ENCODE measurements at regions not wholly inside any gene's neighbourhood (a gene's known extent, or its start where the extent isn't known, plus 50 kb on each side); places are given as distances from the start of the nearest gene placed in this dataset.

DNA sequence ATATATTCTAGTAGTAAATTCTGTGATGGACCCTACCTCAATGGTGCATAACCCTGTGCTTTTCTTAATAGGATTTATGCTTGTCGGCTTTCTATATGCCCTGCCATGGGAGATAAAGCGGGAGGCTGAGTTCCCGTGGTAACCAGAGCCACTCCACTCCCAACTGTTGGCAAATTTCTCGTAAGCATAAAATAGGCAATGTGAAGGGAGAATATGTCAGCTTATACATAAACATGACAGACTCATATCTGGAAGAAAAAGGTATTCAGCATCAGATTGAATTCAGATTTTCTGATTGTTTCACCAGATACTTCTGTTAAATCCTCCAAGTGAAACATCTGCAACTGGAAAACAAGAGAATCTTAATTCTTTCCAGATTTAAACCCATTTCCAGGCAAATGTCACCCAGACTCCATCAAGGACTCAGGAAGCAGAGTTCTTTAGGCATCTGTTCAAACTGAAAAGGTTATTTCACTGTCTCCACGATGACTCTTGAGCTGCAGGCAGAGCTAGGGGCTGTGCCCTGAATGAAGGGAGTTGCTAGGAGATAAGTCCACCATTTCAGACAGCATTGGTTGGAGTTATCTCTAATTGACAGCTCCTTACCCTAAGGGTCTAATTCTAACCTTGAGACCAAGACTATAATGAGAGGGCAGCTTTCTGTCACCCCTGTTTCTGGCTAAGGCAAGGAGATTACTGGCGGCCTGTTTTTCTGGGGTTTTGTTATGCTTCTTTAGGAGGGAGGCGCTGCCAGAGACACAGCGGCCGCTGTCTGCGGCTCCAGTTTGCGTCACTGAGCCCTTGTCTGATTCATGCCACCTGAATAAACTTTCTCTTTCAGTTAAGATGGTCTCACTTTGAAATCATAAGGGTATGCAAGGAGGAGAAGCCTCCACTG is 381.3 kb downstream of the SOX11 start:
- H3K4me3 Mint-ChIP-seq, result no peak overlapping the region
- H3K27ac Mint-ChIP-seq (ENCODE audit: low read depth), result no peak overlapping the region
- ATAC-seq (replicated peaks; ENCODE audit: extremely low read depth, poor library complexity, severe bottlenecking) (no peak), DNase-seq (ENCODE audit: low spot score in 2 of 2) (no peak)
- H3K36me3 Mint-ChIP-seq (ENCODE audit: insufficient read depth), result no peaks in the 10 kb centered on the region
- H3K4me1 Mint-ChIP-seq, result no peaks in the 10 kb centered on the region
- H3K9me3 Mint-ChIP-seq, result no peaks in the 10 kb centered on the region
- H3K27me3 Mint-ChIP-seq, result no peaks in the 10 kb centered on the region

DNA sequence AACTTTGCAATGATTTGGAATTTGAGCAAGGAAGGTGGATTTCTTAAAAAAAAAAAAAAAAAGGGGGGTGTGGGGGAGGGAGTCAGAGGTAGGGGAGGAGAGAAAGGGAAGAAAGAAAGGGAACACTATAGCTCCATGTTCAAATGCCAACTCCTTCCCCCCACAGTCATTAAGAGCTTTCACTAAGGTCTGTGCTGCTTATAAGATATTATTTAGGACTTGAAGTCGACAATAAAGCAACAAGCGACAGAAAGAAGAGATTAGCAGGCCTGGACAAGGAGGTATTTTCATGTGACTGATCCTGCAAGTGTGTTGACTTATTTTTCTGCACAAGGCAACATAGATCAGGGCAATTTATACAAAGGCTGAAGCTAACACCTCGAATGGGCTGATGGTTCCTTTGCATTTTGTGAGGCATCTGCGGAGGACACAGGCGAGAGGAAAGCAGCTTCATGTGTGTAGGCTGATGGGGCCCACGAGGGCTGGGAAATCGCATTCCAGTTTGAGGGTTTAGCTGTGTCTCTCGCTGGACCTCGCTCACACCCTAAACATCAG is 382.0 kb downstream of the SOX11 start:
- DNase-seq (ENCODE audit: low spot score in 2 of 2), result no peak
- no peak overlapping the region for H3K4me3 Mint-ChIP-seq

DNA sequence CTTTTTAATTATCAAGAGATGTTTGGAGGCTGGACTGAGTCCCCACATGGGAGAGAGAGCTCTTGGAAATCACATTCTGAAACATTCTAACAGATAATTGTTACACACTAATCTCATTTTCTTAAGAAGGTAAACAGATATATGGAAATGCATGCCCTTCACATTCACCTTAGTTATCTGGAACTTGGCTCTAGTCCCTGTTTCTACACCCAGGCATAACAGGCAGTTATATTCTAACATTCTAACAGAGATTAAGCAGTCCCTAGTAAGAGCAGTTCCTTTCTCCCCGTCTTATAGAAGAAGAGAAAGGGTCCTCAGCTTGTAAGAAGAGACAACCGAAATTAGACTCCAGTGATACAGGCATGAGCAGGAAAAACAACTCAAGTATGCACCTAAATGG is 385.4 kb downstream of the SOX11 start:
- no peaks in the 10 kb centered on the region for H3K27me3 Mint-ChIP-seq
- no peaks in the 10 kb centered on the region for H3K36me3 Mint-ChIP-seq (ENCODE audit: insufficient read depth)
- H3K27ac Mint-ChIP-seq (ENCODE audit: low read depth), result no peak overlapping the region
- DNase-seq (ENCODE audit: low spot score in 2 of 2), result no peak
- no peaks in the 10 kb centered on the region for H3K4me1 Mint-ChIP-seq
- peaks cover 12% of the 10 kb centered on the region for H3K9me3 Mint-ChIP-seq
- no peak for ATAC-seq (replicated peaks; ENCODE audit: extremely low read depth, poor library complexity, severe bottlenecking)
- H3K4me3 Mint-ChIP-seq, result no peak overlapping the region

More for the DNA sequence above, 382.0 kb downstream of the SOX11 start:
- no peaks in the 10 kb centered on the region for H3K36me3 Mint-ChIP-seq (ENCODE audit: insufficient read depth)
- H3K9me3 Mint-ChIP-seq, result peaks cover 4% of the 10 kb centered on the region
- no peak overlapping the region for H3K27ac Mint-ChIP-seq (ENCODE audit: low read depth)
- no peaks in the 10 kb centered on the region for H3K4me1 Mint-ChIP-seq
- ATAC-seq (replicated peaks; ENCODE audit: extremely low read depth, poor library complexity, severe bottlenecking), result no peak
- no peaks in the 10 kb centered on the region for H3K27me3 Mint-ChIP-seq

DNA sequence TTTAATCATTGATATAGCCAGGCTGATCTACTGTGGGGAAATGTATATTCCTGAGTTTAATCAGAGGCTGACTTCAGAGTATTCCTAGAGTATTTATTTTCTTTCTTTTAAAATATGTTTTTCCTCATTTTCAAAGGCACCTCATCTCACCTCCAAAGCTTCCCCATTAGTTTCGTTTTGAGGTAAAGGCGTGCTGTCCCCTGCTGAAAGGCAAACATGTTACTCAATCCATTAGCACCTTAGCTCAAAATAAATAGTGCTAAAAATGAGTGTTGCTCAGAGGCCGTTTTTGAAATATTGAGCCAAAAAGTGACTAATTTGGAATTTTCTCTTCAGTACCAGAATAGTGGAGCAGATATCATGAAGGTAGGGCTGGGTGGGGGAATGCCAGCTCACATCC is 386.2 kb downstream of the SOX11 start:
- Mint-ChIP-seq H3K4me1 (no peaks in the 10 kb centered on the region), H3K9me3 (peaks cover 16% of the 10 kb centered on the region), H3K27ac (ENCODE audit: low read depth) (no peak overlapping the region), H3K4me3 (no peak overlapping the region), H3K27me3 (no peaks in the 10 kb centered on the region), H3K36me3 (ENCODE audit: insufficient read depth) (no peaks in the 10 kb centered on the region)
- ATAC-seq (replicated peaks; ENCODE audit: extremely low read depth, poor library complexity, severe bottlenecking), result no peak
- DNase-seq (ENCODE audit: low spot score in 2 of 2), result no peak

DNA sequence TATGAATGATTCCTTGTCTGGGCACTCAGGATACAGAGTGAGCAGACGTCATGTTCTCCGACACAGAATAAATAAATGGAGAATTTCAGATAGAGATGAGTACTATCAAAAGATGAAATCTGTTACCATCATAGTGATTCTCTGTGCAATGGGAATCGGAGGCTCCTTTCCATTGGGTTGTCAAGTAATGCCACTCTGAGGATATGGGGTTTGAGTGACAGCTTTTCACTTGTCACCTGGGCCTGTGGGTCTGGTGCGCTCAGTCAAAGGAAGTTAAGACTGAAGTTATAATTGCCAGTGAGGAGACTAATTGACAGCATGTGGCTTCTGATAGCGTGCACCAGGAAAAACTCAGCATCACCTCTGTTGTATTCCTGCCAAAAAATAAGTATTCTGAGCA is 387.2 kb downstream of the SOX11 start:
- Mint-ChIP-seq H3K4me1 (no peaks in the 10 kb centered on the region), H3K4me3 (no peak overlapping the region), H3K27me3 (no peaks in the 10 kb centered on the region), H3K9me3 (peaks cover 17% of the 10 kb centered on the region), H3K27ac (ENCODE audit: low read depth) (no peak overlapping the region), H3K36me3 (ENCODE audit: insufficient read depth) (no peaks in the 10 kb centered on the region)
- DNase-seq (ENCODE audit: low spot score in 2 of 2) (no peak), ATAC-seq (replicated peaks; ENCODE audit: extremely low read depth, poor library complexity, severe bottlenecking) (no peak)

DNA sequence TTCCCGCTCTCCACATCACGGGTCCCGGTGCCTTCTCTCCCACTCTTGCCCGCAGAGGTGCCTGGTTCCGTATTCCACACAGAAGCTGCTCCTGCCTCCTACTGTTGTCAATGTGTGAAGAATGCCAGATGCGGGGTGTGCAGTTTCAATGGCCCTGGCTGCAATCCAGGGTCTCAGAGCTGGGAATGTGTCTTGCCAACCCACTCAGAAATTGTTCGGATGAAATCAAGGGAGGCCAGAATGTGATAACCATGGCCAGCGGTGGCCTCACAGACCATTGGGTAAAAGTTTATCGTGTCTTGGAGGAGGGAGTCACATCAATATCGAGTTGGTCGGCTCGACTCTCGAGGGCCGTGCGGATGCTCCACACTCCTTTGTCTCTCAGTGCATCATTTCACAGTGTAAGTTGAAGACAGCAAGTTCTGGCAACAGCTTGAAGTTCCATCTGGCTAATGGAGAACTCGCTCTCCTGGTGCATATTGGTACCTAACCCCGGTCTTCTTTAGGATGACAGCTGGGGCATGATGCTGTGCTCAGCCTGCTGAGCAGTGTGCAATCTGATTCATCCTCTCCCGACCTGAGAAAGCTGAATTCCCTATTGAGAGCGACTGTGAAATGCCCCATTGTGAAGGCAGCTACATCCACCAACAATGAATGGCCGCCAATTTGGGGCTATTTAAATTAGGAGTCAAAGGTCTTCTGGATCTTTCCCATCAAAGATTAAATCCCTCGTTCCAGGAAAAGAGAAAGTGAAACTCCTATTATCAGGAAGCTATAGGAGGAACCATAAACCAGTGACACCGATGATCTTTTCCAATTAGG is 389.0 kb downstream of the SOX11 start:
- ATAC-seq (replicated peaks; ENCODE audit: extremely low read depth, poor library complexity, severe bottlenecking) (no peak), DNase-seq (ENCODE audit: low spot score in 2 of 2) (no peak)
- H3K4me3 Mint-ChIP-seq, result no peak overlapping the region
- H3K9me3 Mint-ChIP-seq, result peaks cover 18% of the 10 kb centered on the region
- H3K27me3 Mint-ChIP-seq, result no peaks in the 10 kb centered on the region
- no peaks in the 10 kb centered on the region for H3K36me3 Mint-ChIP-seq (ENCODE audit: insufficient read depth)
- no peak overlapping the region for H3K27ac Mint-ChIP-seq (ENCODE audit: low read depth)
- no peaks in the 10 kb centered on the region for H3K4me1 Mint-ChIP-seq

DNA sequence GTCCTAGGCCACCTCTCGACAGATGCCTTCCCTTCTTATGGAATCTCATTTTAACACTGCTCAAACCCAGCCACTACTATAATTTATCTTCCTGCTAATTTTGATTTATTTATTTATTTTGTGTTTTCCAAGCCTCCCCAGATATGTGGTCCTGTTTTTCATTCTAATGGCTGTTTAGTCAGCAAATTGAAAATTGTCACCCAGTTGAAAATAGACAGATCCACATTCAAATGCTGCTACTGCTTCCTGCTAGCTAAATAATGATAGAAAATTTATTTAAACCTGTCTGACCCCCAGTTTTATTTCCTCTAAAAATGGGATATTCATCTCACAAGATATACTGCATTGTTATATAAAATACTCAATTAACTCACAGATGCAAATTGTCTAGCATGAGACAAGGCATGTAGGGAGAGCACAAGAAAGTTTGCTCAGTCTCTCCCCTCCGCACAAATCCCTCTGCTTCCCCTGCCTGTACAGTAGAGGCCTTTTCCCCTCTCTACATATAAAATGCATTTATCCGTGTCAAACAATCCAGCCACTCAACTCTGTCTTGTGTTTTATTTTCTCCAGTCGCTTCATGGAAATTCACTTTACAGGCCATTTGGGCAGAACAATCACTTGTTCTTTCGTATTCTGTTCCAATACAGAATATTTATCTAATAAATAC is 389.9 kb downstream of the SOX11 start:
- H3K4me1 Mint-ChIP-seq, result no peaks in the 10 kb centered on the region
- H3K4me3 Mint-ChIP-seq, result no peak overlapping the region
- H3K36me3 Mint-ChIP-seq (ENCODE audit: insufficient read depth), result no peaks in the 10 kb centered on the region
- no peak for ATAC-seq (replicated peaks; ENCODE audit: extremely low read depth, poor library complexity, severe bottlenecking)
- DNase-seq (ENCODE audit: low spot score in 2 of 2), result no peak
- peaks cover 25% of the 10 kb centered on the region for H3K9me3 Mint-ChIP-seq
- H3K27me3 Mint-ChIP-seq, result no peaks in the 10 kb centered on the region
- H3K27ac Mint-ChIP-seq (ENCODE audit: low read depth), result no peak overlapping the region

DNA sequence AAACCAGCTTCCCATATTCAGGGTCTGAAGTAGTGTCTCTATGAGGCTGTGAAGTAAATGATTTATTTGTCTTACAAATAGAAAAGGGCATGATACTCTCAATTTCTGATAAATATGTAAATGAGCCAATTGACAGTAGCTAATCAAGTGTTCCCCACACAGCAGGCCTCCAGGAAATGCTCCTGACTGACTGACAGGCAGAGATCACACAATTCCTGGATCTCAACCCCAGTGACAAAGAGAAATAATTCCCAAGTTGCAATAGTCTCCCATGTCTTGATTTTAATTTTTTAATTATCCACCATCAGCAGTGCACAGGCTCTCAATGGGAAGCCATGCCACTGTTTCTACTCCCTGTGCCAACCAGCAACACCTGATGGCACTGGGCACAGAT is 390.4 kb downstream of the SOX11 start:
- Mint-ChIP-seq H3K4me1 (no peaks in the 10 kb centered on the region), H3K4me3 (no peak overlapping the region), H3K9me3 (peaks cover 30% of the 10 kb centered on the region), H3K36me3 (ENCODE audit: insufficient read depth) (no peaks in the 10 kb centered on the region), H3K27me3 (no peaks in the 10 kb centered on the region), H3K27ac (ENCODE audit: low read depth) (no peak overlapping the region)
- ATAC-seq (replicated peaks; ENCODE audit: extremely low read depth, poor library complexity, severe bottlenecking) (no peak), DNase-seq (ENCODE audit: low spot score in 2 of 2) (no peak)

DNA sequence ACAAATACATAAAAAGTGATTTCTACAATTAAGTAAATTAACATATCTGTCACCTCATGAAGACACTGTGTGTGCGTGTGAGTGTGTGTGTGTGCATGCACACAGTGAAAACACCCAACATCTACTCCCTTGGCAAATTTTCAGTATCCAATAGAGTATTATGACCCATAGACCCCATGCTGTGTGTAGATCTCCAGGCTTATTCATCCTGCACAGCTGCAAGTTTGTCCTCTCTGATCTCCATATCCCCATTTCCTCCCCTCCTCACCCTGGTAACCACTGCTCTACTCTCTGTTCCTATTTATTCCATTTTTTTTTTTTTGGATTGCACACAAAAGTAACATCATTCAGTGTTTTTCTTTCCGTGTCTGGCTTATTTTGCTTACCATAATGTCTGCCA is 391.0 kb downstream of the SOX11 start:
- no peak overlapping the region for H3K4me3 Mint-ChIP-seq
- H3K9me3 Mint-ChIP-seq, result peaks cover 30% of the 10 kb centered on the region
- ATAC-seq (replicated peaks; ENCODE audit: extremely low read depth, poor library complexity, severe bottlenecking), result no peak
- DNase-seq (ENCODE audit: low spot score in 2 of 2), result no peak
- no peaks in the 10 kb centered on the region for H3K4me1 Mint-ChIP-seq
- no peak overlapping the region for H3K27ac Mint-ChIP-seq (ENCODE audit: low read depth)
- H3K27me3 Mint-ChIP-seq, result no peaks in the 10 kb centered on the region
- no peaks in the 10 kb centered on the region for H3K36me3 Mint-ChIP-seq (ENCODE audit: insufficient read depth)

DNA sequence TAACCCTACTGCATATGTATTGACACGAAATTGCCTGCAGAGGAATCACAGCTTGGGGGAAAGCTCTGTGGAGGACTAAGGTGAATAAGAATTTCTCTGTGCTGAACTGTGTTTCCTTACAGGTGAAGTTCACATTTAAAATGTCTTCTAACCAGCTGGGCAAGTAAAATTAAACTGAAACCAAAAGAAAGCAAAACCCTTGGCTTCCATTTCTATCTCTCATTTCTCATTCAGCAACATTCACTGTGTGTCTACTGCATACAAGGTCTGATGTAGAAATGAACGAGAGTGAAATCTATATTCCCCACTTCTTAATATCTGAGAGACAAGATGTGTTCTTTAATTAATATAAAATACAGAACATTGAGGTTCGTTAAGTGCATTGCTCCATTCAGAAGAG is 397.3 kb downstream of the SOX11 start:
- Mint-ChIP-seq H3K27ac (ENCODE audit: low read depth) (no peak overlapping the region), H3K4me3 (no peak overlapping the region), H3K9me3 (peaks cover 24% of the 10 kb centered on the region), H3K27me3 (no peaks in the 10 kb centered on the region), H3K4me1 (no peaks in the 10 kb centered on the region), H3K36me3 (ENCODE audit: insufficient read depth) (no peaks in the 10 kb centered on the region)
- DNase-seq (ENCODE audit: low spot score in 2 of 2) (no peak), ATAC-seq (replicated peaks; ENCODE audit: extremely low read depth, poor library complexity, severe bottlenecking) (no peak)

DNA sequence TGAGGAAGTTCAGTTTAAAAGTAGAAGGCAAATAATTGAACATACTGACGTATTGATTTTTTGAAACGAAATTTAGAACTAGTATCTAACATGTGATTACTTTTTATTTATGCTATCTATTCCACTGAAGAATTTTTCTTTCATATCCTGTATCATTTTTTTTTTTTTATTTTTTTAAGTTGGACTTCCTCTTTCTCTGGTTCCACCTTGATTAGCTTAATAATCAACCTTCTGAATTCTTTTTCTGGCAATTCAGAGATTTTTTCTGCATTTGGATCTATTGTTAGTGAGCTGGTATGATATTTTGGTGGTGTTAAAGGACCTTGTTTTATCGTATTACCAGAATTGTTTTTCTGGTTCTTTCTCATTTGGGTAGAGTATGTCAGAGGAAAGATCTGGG is 411.2 kb downstream of the SOX11 start:
- ATAC-seq (replicated peaks; ENCODE audit: extremely low read depth, poor library complexity, severe bottlenecking) (no peak), DNase-seq (ENCODE audit: low spot score in 2 of 2) (no peak)
- no peak overlapping the region for H3K27ac Mint-ChIP-seq (ENCODE audit: low read depth)
- no peaks in the 10 kb centered on the region for H3K36me3 Mint-ChIP-seq (ENCODE audit: insufficient read depth)
- H3K4me3 Mint-ChIP-seq, result no peak overlapping the region
- no peaks in the 10 kb centered on the region for H3K27me3 Mint-ChIP-seq
- H3K4me1 Mint-ChIP-seq, result no peaks in the 10 kb centered on the region
- H3K9me3 Mint-ChIP-seq, result peaks cover 7% of the 10 kb centered on the region

DNA sequence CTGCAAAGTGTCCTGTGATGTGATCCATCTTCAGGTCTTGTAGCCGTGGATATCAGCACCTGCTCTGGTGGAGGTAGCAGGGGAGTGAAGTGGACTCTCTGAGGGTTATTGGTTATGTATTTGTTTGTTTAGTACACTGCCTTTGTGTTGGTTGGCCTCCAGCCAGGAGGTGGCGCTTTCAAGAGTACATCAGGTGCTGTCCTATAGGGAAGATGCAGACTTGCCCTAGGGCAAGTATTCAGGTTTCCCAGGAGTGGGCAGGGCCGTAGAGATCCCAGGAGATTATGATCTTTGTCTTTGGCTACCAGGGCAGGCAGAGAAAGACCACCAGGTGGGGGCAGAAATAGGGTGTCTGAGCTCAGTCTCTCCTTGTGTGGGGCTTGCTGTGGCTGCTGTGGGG is 411.8 kb downstream of the SOX11 start:
- DNase-seq (ENCODE audit: low spot score in 2 of 2) (no peak), ATAC-seq (replicated peaks; ENCODE audit: extremely low read depth, poor library complexity, severe bottlenecking) (no peak)
- H3K9me3 Mint-ChIP-seq, result peaks cover 13% of the 10 kb centered on the region
- no peak overlapping the region for H3K4me3 Mint-ChIP-seq
- H3K27me3 Mint-ChIP-seq, result no peaks in the 10 kb centered on the region
- H3K4me1 Mint-ChIP-seq, result no peaks in the 10 kb centered on the region
- no peak overlapping the region for H3K27ac Mint-ChIP-seq (ENCODE audit: low read depth)
- no peaks in the 10 kb centered on the region for H3K36me3 Mint-ChIP-seq (ENCODE audit: insufficient read depth)

Data from central memory CD8-positive, alpha-beta T cell (primary cell).